HG02798 (cell line): ENCODE measurements at regions not wholly inside any gene's neighbourhood (a gene's known extent, or its start where the extent isn't known, plus 50 kb on each side); places are given as distances from the start of the nearest gene placed in this dataset.

Experiments
- ATAC-seq: cut with Tn5 transposase; IDR thresholded peaks from one replicate; pipeline ENCODE4 v1.9.1; 2021; ENCODE audit warnings: mild to moderate bottlenecking; ENCODE audit not compliant: unreplicated experiment, poor library complexity

DNA sequence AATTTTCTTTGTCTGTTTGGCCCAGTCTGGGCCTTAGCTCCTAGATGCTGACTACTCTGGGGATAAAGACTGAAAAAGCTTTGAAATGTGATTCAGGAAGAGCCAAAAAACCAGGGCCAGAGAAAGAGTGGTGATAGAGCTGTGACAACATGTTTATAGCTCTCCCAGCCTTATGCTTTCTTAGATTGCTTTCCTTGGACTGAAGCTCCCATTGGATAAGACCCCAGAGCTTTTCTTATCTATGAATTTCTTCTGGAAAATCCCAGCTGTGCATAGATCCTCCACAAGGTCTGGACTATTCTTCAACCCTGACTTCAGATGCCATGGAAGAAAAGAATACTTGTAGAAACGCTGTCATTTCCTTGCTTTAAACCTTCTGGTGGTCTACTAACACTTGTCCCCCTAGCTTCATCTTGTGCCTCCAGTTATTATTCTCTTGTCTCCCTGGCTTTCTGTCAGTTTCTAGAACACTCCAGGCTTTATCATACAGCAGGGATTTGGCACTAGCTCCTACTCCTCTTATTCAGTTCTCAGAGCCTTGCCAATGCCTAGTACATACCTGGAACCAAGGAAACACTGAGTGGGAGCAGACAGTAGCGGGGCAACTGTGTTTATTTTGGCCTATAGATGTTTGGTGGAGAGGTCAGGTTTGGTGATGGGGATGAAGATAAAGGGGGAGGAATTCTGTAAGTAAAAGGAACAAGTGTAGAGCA, 57.1 kb upstream of the TEX13D start:
- ATAC-seq: no peak

DNA sequence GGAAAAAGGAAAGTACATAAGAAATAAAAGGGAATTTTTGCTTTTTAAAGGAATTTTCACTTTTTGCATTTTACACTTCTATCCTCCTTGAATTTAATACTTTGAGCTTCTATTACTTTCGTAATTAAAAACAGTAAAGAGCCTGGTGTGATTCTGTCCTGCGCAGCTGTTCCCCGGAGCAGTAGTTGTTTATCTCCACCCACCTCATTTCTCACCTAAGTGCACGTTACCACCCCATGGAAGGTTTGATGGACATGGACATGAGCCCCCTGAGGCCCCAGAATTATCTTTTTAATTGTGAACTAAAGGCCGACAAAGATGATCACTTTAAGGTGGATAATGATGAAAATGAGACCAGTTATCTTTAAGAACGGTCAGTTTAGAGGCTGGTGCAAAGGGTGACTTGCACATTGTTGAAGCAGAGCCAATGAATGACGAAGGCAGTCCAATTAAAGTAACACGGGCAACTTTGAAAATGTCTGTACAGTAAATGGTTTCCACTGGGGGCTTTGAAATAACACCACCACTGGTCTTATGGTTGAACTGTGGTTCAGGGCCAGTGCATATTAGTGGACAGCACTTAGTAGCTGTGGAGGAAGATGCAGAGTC, 52.1 kb upstream of the TEX13D start:
- no peak for ATAC-seq

DNA sequence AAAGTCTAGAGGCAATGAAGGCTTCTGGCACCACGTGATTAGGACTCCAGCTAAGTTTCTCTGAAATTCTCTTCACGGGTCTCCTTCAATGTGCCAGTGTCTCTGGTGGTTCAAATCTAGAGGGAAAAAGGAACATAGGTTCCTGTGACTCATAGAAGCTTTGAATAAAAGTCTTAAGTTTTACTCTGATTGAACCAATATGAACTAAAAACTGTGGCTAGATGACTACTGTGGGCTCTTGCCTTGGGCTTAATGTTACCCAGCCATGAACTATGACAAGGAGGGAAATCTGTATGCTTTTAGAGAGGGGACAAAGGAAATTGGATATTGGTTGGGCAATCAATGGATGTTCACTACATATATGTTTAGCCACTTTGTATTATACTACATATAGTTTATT, 49.9 kb upstream of the TEX13D start:
- ATAC-seq: no peak
